ENCODE measurements at regions not wholly inside any gene's neighbourhood (a gene's known extent, or its start where the extent isn't known, plus 50 kb on each side); places are given as distances from the start of the nearest gene placed in this dataset.
A peak's percentile ranks its signal among the peaks of the same experiment; 100 is the strongest.

GRCh38 chr2:238682536-238682935, 165.3 kb upstream of the TWIST2 start:
- DNase-seq (ENCODE audit: low read depth, low spot score) (no peak), ATAC-seq (no peak)
- Histone ChIP-seq H3K27ac (ENCODE audit: low read length) (no peak overlapping the region; the same call in 1 of the 2 replicates), H3K36me3 (ENCODE audit: control insufficient read depth, insufficient read depth, low read length) (no peaks in the 10 kb centered on the region), H3K4me3 (ENCODE audit: low read depth in 2 of 2, low read length in 2 of 2) (no peak overlapping the region), H3K9me3 (ENCODE audit: control insufficient read depth, insufficient read depth, low read depth, low read length) (peaks cover 10% of the 10 kb centered on the region; the same call in 1 of the 2 replicates), H3K27me3 (ENCODE audit: control insufficient read depth, insufficient read depth, low read length) (no peaks in the 10 kb centered on the region), H3K4me1 (ENCODE audit: control insufficient read depth, insufficient read depth, low read length) (peaks cover 9% of the 10 kb centered on the region; the same call in 1 of the 2 replicates)
- CTCF ChIA-PET: no interaction called here
- TF ChIP-seq, protein P1, sequence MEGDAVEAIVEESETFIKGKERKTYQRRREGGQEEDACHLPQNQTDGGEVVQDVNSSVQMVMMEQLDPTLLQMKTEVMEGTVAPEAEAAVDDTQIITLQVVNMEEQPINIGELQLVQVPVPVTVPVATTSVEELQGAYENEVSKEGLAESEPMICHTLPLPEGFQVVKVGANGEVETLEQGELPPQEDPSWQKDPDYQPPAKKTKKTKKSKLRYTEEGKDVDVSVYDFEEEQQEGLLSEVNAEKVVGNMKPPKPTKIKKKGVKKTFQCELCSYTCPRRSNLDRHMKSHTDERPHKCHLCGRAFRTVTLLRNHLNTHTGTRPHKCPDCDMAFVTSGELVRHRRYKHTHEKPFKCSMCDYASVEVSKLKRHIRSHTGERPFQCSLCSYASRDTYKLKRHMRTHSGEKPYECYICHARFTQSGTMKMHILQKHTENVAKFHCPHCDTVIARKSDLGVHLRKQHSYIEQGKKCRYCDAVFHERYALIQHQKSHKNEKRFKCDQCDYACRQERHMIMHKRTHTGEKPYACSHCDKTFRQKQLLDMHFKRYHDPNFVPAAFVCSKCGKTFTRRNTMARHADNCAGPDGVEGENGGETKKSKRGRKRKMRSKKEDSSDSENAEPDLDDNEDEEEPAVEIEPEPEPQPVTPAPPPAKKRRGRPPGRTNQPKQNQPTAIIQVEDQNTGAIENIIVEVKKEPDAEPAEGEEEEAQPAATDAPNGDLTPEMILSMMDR (IDR thresholded peaks at IDR 0.05): no peak
- TF ChIP-seq TCF7L2 (IDR thresholded peaks at IDR 0.05; ENCODE audit: low read depth, low read length): no peak
- intact Hi-C loops (cut with micrococcal nuclease; ENCODE audit: unreplicated experiment) (no loop called here), in situ Hi-C loops (cut with HindIII; ENCODE audit: low pct_unique_long_range_greater_than_20kb, low sequenced_read_pairs) (no loop called here)
- BruUV-seq (replicated peaks): no TSS peak
- POLR2A ChIA-PET: no interaction called here

DNA sequence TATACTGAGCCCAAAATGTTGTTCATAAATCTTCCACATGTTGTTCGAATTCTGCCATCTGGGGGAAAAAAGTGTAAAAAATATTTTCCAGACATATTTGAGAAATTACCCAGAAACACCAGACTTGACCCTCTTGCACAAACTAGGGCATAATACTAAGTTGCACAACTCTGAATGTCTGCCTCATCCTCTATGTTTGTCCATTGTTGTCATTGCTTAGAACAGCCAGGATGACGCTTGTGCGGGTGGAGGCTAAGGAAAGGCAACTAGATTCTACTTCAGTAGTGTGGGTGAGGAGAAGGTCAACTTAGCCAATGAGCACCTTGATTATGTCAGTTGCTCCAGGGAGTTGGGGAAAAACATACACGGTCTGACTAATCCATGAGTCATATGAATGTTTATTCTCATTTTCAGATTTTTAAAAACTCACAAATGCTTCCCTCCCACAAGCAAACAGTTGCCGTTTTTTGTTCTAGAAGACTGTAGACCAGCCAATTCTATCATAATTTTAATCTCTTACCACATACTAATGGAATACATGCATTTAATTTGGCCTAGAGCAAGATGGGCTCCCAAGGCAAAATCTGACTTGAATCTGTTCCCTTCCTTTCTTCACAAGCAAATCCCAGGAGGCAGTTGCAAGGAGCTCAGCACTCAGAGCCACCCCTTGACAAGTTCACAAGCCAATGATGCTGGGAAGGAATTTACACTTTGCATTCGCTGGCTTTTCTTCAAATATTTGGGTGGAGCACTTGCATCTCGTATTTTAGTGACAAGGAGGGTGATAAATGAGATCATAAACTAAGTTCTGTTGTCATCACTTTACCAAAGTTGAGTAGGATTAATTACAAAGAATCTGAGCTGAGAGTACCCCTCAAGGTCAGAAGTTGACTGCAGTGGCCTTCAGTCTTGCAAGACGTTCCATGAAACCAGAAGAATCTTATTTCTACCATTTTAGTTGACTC, 163.2 kb upstream of the TWIST2 start:
- Histone ChIP-seq H3K27me3 (ENCODE audit: control insufficient read depth, insufficient read depth, low read length) (no peaks in the 10 kb centered on the region), H3K4me1 (ENCODE audit: control insufficient read depth, insufficient read depth, low read length) (peaks cover 9% of the 10 kb centered on the region; the same call in 1 of the 2 replicates), H3K9me3 (ENCODE audit: control insufficient read depth, insufficient read depth, low read depth, low read length) (peaks cover 10% of the 10 kb centered on the region; the same call in 1 of the 2 replicates), H3K36me3 (ENCODE audit: control insufficient read depth, insufficient read depth, low read length) (no peaks in the 10 kb centered on the region), H3K4me3 (ENCODE audit: low read depth in 2 of 2, low read length in 2 of 2) (no peak overlapping the region), H3K27ac (ENCODE audit: low read length) (peak overlapping the region; percentile 51)
- intact Hi-C loops (cut with micrococcal nuclease; ENCODE audit: unreplicated experiment): no loop called here
- ATAC-seq (peak; percentile 98), DNase-seq (ENCODE audit: low read depth, low spot score) (peak; percentile 92)
- no TSS peak for BruUV-seq (replicated peaks)
- ChIA-PET CTCF (no interaction called here), POLR2A (no interaction called here)
- TF ChIP-seq, protein P2, sequence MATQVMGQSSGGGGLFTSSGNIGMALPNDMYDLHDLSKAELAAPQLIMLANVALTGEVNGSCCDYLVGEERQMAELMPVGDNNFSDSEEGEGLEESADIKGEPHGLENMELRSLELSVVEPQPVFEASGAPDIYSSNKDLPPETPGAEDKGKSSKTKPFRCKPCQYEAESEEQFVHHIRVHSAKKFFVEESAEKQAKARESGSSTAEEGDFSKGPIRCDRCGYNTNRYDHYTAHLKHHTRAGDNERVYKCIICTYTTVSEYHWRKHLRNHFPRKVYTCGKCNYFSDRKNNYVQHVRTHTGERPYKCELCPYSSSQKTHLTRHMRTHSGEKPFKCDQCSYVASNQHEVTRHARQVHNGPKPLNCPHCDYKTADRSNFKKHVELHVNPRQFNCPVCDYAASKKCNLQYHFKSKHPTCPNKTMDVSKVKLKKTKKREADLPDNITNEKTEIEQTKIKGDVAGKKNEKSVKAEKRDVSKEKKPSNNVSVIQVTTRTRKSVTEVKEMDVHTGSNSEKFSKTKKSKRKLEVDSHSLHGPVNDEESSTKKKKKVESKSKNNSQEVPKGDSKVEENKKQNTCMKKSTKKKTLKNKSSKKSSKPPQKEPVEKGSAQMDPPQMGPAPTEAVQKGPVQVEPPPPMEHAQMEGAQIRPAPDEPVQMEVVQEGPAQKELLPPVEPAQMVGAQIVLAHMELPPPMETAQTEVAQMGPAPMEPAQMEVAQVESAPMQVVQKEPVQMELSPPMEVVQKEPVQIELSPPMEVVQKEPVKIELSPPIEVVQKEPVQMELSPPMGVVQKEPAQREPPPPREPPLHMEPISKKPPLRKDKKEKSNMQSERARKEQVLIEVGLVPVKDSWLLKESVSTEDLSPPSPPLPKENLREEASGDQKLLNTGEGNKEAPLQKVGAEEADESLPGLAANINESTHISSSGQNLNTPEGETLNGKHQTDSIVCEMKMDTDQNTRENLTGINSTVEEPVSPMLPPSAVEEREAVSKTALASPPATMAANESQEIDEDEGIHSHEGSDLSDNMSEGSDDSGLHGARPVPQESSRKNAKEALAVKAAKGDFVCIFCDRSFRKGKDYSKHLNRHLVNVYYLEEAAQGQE (IDR thresholded peaks at IDR 0.05; ENCODE audit: insufficient read depth in 1 of 2, low read depth in 2 of 2, low read length in 1 of 2): no peak
- TF ChIP-seq POLR2AphosphoS5 (IDR thresholded peaks at IDR 0.05; ENCODE audit: low read depth, low read length) (no peak; the same call in 1 of the 2 replicates), SIN3A (IDR thresholded peaks at IDR 0.05; ENCODE audit: borderline replicate concordance, insufficient read depth, low read depth, low read length) (no peak), TCF7L2 (IDR thresholded peaks at IDR 0.05; ENCODE audit: low read depth, low read length) (no peak)
- TF ChIP-seq, protein P1 (IDR thresholded peaks at IDR 0.05): no peak
- in situ Hi-C loops (cut with HindIII; ENCODE audit: low pct_unique_long_range_greater_than_20kb, low sequenced_read_pairs): no loop called here
